GM19328 (cell line): ENCODE measurements at regions not wholly inside any gene's neighbourhood (a gene's known extent, or its start where the extent isn't known, plus 50 kb on each side); places are given as distances from the start of the nearest gene placed in this dataset.

Source experiments
- ATAC-seq: cut with Tn5 transposase; IDR thresholded peaks from one replicate; pipeline ENCODE4 v1.9.1; 2021; ENCODE audit warnings: mild to moderate bottlenecking, moderate library complexity; ENCODE audit not compliant: unreplicated experiment

DNA sequence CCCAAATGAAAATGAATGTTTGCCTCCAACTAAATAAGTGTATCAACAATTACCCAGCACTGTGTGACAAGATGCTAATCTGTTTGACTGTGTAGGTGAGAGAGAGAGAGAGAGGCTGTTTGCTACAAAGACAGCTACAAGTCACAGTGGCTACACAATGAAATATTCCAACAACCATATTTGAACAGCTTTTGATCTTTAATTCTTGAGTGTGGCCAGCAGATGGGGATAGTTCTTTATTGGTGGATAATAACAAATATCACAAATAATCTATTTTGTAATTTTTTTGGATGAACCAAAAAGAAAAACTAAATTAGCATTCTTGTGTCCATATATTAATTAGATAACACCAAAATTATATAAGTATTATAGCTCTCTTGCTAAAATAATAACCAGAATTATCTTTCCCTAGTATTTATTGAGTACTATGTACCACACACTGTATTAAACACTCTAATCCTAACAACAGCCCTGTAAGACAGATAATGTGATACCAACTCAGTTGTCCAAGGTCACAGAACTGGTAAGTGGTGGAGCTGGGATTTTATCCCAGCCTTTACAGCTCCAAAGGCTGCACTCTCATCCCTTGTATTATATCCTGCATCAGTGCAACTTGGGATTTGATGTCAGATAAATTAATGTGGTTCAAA, 61.9 kb upstream of the C3orf80 start:
- ATAC-seq: no peak

DNA sequence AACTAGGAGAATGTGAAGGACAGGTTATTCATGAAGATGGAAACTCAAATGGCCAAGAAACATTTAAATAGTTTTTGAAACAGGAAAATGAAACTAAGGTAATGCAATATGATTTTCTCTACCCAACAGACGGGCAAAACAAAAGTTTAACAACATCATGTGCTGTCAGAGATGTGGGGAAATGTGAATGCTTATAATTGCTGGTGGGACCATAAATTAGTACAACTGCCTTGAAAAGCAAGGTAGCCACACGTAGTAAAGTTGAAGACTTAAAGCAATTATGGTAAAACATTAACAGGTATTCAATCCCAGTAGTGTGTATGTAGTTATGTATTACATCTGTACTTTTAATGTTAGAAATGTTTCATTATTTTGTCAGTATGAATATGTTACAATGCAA, 57.0 kb upstream of the C3orf80 start:
- no peak for ATAC-seq

DNA sequence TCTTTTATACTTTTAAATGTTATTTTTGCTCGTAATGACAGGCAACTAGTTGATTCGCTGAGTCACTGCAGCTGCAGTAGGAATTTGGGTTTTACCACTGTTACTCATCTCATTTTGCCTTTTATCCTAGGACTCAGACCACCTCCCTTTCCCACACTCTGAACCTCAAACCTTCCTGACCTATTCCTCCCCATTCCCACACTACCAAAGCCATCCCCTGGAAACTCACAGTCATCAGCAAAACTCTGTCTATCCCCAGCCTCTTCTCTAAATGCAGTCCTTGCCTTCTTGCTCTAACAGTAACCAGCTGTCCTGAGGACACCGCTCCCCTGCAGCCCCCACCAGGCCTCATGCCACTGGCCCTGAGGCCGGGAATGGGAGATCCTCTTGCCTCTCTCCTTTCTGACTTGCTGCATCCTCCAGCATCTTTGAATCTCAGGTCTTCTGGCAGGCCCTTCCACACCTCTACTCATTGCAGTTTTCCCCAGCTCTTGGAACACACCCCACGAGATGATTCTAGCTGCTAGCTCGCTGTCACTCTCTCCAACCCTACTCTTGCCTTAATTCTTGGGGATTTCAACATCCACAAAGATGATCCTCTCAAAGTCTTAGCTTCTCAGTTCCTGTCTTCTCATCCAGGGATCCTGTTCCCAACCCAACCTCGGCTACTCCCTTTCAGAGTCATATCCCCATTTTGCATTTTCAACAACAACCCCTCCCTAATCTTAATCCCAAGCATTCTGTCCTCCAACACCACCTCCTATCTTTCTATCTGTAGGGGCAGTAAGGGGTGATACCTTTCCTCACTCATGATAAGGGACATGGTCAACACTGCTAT, 55.9 kb upstream of the C3orf80 start:
- no peak for ATAC-seq

DNA sequence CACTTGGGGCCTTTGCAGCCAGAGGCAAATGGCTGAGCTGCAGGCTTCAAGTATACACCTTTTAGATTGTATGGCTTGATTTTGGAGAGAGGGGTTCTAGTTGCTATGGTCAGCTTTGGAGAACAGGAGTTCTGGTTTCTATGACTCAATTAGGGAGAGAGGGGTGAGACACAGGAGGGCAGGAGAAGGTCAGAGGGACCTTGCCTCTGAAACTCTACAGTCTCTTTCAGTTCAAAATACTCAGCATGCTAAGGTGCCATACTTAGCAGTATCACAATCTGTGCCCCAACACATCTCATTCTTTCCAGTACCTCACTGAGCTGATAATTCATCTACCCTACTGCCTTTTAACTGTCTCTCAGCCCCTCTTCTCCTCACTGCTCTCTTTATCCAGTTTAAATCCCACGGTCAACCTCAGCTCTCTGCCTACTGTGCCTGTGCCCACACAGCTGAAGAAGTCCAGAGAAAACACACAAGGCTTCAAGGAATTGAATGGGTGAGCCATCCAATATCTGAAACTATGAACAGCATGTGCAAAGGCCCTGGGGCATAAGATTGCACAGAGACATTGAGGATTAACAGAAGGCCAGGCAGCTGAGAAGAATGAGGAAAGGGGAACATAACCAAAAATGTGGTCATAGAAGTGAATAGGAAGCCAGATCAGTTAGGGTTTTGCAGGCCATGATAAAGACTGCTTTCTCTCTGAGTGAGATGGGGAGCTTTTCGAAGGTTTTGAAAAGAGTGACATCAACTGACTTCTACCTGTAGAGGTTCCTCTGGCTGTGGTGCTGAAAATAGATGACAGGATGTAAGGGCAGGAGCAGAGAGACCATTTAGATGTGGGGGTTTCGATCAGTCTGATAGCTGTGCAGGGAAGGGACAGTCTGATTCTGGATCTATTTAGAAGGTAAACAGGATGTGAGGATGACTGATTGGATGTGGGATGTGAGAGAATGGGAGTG, 54.5 kb upstream of the C3orf80 start:
- no peak for ATAC-seq

DNA sequence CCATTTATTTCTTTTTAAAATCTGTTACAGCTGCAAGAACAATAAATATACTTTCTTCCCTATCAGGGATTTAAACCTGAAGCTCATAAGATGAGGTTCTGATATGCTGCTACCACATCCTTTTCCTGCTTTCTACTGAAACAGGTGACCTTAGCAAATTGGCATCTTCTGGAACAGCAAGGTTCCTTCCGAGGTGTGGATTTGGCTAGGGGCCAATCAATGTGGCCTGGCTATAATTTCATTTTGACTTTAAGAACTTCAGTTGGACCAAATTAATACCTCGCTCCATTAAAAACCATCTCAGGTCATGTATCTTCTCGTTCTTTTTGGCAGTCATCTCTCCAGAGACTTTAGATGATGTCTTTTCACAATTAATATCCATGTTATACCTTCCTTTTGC, 53.4 kb upstream of the C3orf80 start:
- ATAC-seq: no peak

DNA sequence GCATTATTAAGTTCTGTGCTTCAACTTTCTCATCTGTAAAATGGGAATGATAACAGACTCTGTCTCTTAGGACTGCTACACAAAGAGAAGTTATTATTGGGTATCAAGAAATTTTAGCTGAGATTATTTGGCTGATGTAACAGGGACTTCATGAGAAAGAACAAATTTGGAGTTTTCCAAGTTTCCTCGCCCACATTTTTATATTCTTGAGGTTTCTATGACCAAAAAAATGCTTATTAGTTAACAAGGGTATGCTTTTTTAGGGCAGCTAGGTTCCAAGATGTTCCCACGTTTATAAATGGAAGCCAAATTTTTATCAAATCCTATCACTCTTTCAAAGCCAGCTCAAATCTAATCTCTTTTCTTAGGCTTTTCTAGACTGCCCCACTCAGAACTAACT, 50.6 kb upstream of the C3orf80 start:
- no peak for ATAC-seq
